Mucosa of descending colon (tissue), 3 donors: ENCODE measurements at regions not wholly inside any gene's neighbourhood (a gene's known extent, or its start where the extent isn't known, plus 50 kb on each side); places are given as distances from the start of the nearest gene placed in this dataset.

Experiments used
- ATAC-seq: fragments of 200-7000 bp; cut with Tn5 transposase; one replicate; pipeline ENCODE4 v1.9.1; 2020; ENCODE audit warnings: mild to moderate bottlenecking, moderate library complexity
- DNase-seq, 3 donors: peaks; one replicate each; pipeline ENCODE4 v3.0.0-alpha.2; 2020
- H3K36me3 ChIP-seq: fragments of 200-600 bp; one replicate; pipeline ENCODE4 v1.8.0; 2021; ENCODE audit warnings: low read depth, mild to moderate bottlenecking
- H3K4me1 ChIP-seq: fragments of 200-600 bp; one replicate; pipeline ENCODE4 v1.8.0; 2021; ENCODE audit warnings: low read depth, mild to moderate bottlenecking
- H3K4me3 ChIP-seq: fragments of 200-600 bp; one replicate; pipeline ENCODE4 v1.8.0; 2021; ENCODE audit warnings: mild to moderate bottlenecking
- H3K9me3 ChIP-seq: fragments of 200-600 bp; one replicate; pipeline ENCODE4 v1.8.0; 2021; ENCODE audit warnings: mild to moderate bottlenecking
- CTCF ChIP-seq: fragments of 200-600 bp; IDR thresholded peaks from one replicate; pipeline ENCODE4 v1.8.0; 2022; ENCODE audit warnings: antibody characterized with exemption, mild to moderate bottlenecking
- intact Hi-C, 2 donors: fragments of 100-400 bp; cut with DNase I in 1 of 2; cut with micrococcal nuclease in 1 of 2; formaldehyde crosslinking; loops; one replicate each; pipeline versions ENCODE4 v1.11.0 to v1.11.1; 2022; cut with DNase I, micrococcal nuclease
- donor health status: DM: no; HTN: no; CAD: no; lungs with moderate emphysema.
- donor health status: DM: no; HTN: no; CAD: no.
- donor health status: DM: no; HTN: yes; CAD: no.

DNA sequence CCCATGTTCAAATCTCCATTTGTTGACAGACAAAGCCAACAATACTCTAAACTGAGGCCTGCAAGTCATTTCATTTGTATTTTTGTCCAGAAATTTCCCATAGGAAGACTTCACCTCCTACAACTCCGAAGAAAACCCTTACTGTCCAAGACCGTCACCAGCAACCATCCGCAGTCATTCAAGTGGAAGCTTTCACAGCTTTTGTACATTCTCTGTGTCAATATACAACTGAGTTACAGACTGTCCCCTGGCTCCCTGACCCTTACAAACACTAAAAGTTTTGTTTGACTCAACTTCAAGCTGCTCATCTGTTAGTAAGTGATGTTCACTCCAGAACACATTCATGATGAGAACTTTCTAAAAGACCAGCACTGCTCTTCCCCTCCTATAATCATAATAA is 210.1 kb downstream of the DEPDC1B start:
- Histone ChIP-seq H3K36me3 (no peaks in the 10 kb centered on the region), H3K4me1 (no peaks in the 10 kb centered on the region), H3K9me3 (no peaks in the 10 kb centered on the region), H3K4me3 (no peak overlapping the region)
- intact Hi-C loops, result no loop called here
- DNase-seq (no peak), ATAC-seq (no peak)
- TF ChIP-seq CTCF, result no peak

GRCh38 chr5:60489377-60489776 is 210.6 kb downstream of the DEPDC1B start:
- H3K4me3 ChIP-seq, result no peak overlapping the region
- TF ChIP-seq CTCF, result no peak
- no peaks in the 10 kb centered on the region for H3K9me3 ChIP-seq
- DNase-seq (no peak), ATAC-seq (no peak)
- intact Hi-C loops, result no loop called here
- H3K4me1 ChIP-seq, result no peaks in the 10 kb centered on the region
- H3K36me3 ChIP-seq, result no peaks in the 10 kb centered on the region

DNA sequence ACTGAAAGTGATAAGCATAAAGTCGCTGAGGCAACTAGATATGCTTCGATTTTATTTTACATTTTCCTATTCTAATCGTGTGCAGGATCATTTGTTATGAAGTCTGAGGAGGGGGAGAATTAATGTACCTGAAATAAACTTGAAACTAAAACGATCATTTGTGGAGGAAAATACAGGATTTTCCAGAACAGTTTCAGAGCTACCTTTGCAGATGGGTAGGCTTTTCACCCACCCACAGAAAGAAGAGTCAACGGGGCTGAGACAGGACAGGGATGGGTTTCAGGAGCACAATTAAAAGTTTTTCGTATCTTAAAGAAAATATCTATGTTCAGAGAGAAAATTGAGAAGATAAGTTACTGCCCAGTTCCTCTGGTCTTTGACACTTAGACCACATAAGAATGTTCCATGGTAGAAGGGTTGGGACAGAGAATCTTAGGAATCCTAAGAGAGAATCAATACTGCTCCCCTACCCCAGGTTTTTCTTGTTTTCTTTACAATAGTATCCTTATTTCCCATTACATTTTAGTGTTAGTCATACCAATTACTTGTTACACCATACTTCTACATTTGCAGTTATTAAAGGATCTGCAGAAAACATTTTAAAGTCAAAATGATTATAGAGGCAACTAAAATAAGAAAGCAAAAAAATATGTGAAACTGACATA is 211.4 kb downstream of the DEPDC1B start:
- Histone ChIP-seq H3K36me3 (no peaks in the 10 kb centered on the region), H3K4me1 (no peaks in the 10 kb centered on the region), H3K9me3 (no peaks in the 10 kb centered on the region), H3K4me3 (no peak overlapping the region)
- TF ChIP-seq CTCF, result no peak
- ATAC-seq, result no peak
- intact Hi-C loops, result no loop called here
- DNase-seq, result no peak

DNA sequence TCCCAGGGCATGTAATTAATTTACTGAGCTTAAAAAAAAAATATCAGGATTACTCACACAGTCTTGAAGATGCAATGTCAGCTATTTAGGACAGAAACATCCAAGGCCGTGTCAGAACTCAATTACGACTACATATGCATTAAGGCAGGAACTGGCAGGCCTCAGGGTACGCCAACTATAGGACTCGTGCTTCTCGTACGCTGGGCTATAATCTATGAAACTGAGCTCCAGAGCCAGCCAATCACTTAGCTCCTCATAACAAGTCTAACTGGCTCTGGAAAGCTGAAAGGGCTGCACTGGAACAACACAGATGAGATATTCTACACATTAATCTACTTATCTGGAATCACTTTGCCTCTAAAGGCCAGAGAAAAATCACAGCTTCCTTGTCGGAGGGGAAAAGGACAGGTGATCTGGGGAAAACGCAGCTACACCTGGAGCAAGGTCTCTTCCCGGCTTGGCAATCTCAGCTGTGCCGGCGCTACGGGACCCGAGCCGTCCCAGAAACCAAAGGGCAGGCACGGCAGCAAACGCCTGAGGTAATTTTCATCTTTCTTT is 212.0 kb downstream of the DEPDC1B start:
- no peak for TF ChIP-seq CTCF
- H3K9me3 ChIP-seq, result no peaks in the 10 kb centered on the region
- intact Hi-C loops, result no loop called here
- no peak overlapping the region for H3K4me3 ChIP-seq
- ATAC-seq (peak; percentile 96), DNase-seq (peak; percentile 33 to 47 (median 34))
- no peaks in the 10 kb centered on the region for H3K4me1 ChIP-seq
- no peaks in the 10 kb centered on the region for H3K36me3 ChIP-seq

GRCh38 chr5:60487476-60487875 is 212.5 kb downstream of the DEPDC1B start:
- no peaks in the 10 kb centered on the region for H3K9me3 ChIP-seq
- H3K4me1 ChIP-seq, result no peaks in the 10 kb centered on the region
- TF ChIP-seq CTCF, result no peak
- no peaks in the 10 kb centered on the region for H3K36me3 ChIP-seq
- DNase-seq (peak in 1 of 3 donors; percentile 14), ATAC-seq (peak; percentile 55)
- intact Hi-C loops, result no loop called here
- no peak overlapping the region for H3K4me3 ChIP-seq

- ATAC-seq, result no peak
- DNase-seq, result no peak
- TF ChIP-seq CTCF, result no peak
- no peak overlapping the region for H3K4me3 ChIP-seq
- no peaks in the 10 kb centered on the region for H3K36me3 ChIP-seq
- H3K9me3 ChIP-seq, result no peaks in the 10 kb centered on the region
- no peaks in the 10 kb centered on the region for H3K4me1 ChIP-seq
- intact Hi-C loops, result no loop called here
Observed at GRCh38 chr5:60485361-60485760, 214.6 kb downstream of the DEPDC1B start.
